Progenitor cell of endocrine pancreas (in vitro differentiated cells): ENCODE measurements at regions not wholly inside any gene's neighbourhood (a gene's known extent, or its start where the extent isn't known, plus 50 kb on each side); places are given as distances from the start of the nearest gene placed in this dataset.

ENCODE experiments used
- DNase-seq: peaks from one replicate; pipeline ENCODE4 v3.0.0; 2021; ENCODE audit warnings: low spot score; ENCODE audit not compliant: unreplicated experiment
- H3K27ac Mint-ChIP-seq: 2 replicates; pipeline ENCODE4 v1.8.0; 2021; ENCODE audit warnings: mild to moderate bottlenecking, moderate library complexity, mixed read lengths
- H3K27me3 Mint-ChIP-seq: 2 replicates; pipeline ENCODE4 v1.8.0; 2021; ENCODE audit warnings: mixed read lengths
- H3K36me3 Mint-ChIP-seq: 2 replicates; pipeline ENCODE4 v1.8.0; 2022; ENCODE audit warnings: mixed read lengths; ENCODE audit not compliant: insufficient read depth
- H3K4me1 Mint-ChIP-seq: 2 replicates; pipeline ENCODE4 v1.8.0; 2021; ENCODE audit warnings: low read depth, mixed read lengths
- H3K4me3 Mint-ChIP-seq: 2 replicates; pipeline ENCODE4 v1.8.0; 2021; ENCODE audit warnings: low read depth, mild to moderate bottlenecking, moderate library complexity, mixed read lengths
- H3K9me3 Mint-ChIP-seq: 2 replicates; pipeline ENCODE4 v1.8.0; 2021; ENCODE audit warnings: low read depth, mixed read lengths
- TF ChIP-seq, protein P1 (sequence below): fragments of 200-600 bp; sonication (generic); IDR thresholded peaks from one replicate; pipeline ENCODE4 v1.5.0; 2021; ENCODE audit warnings: antibody characterized with exemption, mild to moderate bottlenecking; ENCODE audit not compliant: unreplicated experiment

DNA sequence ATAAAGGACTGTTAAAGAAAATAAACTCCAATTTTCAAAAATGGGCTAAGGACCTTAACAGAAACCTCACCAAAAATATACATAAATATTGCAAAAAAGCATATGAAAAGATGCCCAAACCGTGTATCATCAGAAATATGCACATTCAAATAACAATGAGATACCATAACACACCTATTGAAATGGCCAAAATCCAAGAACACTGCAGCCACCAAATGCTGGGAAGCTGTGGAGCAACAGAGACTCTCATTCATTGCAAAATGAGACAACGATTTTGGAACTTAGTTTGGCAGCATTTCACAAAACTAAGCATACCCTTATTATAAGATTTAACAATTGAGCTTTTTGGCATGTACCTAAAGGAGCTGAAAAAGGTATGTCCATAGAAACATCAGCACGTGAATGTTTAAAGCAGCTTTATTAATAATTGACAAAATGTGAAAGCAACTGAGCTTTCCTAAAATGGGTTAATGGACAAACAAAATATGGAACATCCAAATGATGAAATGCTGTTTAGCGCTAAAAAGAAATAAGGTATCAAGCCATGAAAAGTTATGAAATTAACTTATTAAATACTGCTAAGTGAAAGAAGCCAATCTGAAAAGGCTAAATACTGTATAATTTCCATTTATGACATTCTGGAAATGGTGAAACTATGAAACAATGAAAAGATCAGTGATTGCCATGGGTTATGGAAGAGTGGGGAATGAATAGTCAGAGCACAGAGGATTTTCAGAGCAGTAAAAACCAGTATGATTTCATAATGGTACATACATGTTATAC is 592.6 kb upstream of the ADGRB3 start:
- TF ChIP-seq, protein P1, sequence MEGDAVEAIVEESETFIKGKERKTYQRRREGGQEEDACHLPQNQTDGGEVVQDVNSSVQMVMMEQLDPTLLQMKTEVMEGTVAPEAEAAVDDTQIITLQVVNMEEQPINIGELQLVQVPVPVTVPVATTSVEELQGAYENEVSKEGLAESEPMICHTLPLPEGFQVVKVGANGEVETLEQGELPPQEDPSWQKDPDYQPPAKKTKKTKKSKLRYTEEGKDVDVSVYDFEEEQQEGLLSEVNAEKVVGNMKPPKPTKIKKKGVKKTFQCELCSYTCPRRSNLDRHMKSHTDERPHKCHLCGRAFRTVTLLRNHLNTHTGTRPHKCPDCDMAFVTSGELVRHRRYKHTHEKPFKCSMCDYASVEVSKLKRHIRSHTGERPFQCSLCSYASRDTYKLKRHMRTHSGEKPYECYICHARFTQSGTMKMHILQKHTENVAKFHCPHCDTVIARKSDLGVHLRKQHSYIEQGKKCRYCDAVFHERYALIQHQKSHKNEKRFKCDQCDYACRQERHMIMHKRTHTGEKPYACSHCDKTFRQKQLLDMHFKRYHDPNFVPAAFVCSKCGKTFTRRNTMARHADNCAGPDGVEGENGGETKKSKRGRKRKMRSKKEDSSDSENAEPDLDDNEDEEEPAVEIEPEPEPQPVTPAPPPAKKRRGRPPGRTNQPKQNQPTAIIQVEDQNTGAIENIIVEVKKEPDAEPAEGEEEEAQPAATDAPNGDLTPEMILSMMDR, result no peak
- Mint-ChIP-seq H3K4me3 (no peak overlapping the region), H3K36me3 (no peaks in the 10 kb centered on the region), H3K27me3 (no peaks in the 10 kb centered on the region), H3K9me3 (peaks cover 5% of the 10 kb centered on the region), H3K4me1 (peaks cover 6% of the 10 kb centered on the region), H3K27ac (no peak overlapping the region)
- DNase-seq, result no peak

DNA sequence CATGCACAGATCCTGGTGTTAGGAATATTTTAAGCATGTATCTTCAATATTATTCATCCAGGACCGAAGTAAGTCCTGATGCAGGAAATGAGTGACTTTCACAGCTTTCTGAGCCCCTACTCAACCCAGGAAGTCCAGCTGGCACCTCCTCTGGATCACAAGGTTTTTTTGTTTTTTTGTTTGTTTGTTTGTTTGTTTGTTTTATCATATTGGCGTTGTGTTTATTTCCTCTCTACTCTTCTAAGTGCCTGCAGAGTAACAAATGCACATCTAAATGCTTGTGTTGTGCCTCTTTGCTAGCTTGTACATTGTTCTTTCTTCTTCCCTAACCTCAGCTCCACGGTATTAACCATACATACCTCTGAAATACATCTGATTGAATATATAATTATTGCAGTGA is 594.3 kb upstream of the ADGRB3 start:
- H3K27ac Mint-ChIP-seq, result no peak overlapping the region
- peak overlapping the region; percentile 39 for H3K4me3 Mint-ChIP-seq
- TF ChIP-seq, protein P1, result no peak
- H3K4me1 Mint-ChIP-seq, result peaks cover 6% of the 10 kb centered on the region
- no peaks in the 10 kb centered on the region for H3K27me3 Mint-ChIP-seq
- no peaks in the 10 kb centered on the region for H3K36me3 Mint-ChIP-seq
- no peaks in the 10 kb centered on the region for H3K9me3 Mint-ChIP-seq
- no peak for DNase-seq

DNA sequence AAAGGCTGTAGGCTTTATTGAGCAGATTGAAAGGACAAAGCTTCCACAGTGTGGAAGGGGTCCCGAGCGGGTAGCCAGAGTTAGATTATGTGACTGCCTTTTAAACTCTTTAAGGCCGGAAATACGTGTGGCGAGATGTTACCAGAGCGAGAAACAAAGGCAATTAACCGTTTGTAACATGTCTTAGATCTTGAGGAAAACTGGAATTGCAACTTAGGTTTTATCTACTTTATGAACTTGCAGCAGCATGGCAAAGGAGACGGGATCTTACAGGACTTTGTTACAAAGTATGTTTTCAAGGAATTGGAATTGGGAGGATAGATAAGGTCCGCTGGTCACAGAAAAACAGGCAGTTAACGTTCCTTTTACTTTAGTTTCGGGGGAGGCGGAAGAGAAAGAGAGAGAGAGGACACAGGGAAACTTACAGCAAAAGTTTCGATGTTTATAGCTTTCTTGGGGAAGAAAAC is 594.7 kb upstream of the ADGRB3 start:
- Mint-ChIP-seq H3K27ac (peak overlapping the region; percentile 46), H3K36me3 (no peaks in the 10 kb centered on the region), H3K4me3 (peak overlapping the region; percentile 39), H3K27me3 (no peaks in the 10 kb centered on the region), H3K4me1 (peaks cover 6% of the 10 kb centered on the region), H3K9me3 (no peaks in the 10 kb centered on the region)
- no peak for DNase-seq
- TF ChIP-seq, protein P1, result no peak

DNA sequence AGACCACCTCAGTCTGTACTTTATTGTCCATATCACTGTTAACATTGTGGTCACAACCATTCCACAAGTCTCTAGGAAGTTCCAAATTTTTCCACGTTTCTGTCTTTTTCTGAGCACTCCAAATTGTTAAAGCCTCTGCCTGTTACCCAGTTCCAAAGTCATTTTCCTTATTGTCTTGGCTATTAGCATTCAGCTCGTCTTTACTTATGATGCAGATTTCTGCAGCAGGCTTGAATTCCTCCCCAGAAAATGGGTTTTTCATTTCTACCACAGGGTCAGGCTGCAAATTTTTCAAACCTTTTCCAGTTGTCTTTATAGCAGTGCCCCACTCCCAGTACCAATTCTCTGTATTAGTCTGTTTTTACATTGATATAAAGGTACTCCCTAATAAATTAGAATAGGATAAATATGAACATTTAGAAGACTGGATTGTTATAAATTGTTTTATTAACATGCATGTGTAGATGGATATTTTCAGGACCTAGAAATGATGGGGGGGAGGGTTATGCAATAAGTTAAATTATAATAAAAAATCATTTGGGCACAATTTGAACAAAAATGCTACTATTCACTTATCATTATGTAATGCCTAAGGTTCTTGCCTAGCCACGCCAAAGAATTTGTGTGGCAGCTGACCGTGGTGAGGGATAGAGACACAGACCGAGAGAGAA is 595.3 kb upstream of the ADGRB3 start:
- peak overlapping the region; percentile 46 for H3K27ac Mint-ChIP-seq
- no peaks in the 10 kb centered on the region for H3K36me3 Mint-ChIP-seq
- no peak overlapping the region for H3K4me3 Mint-ChIP-seq
- H3K27me3 Mint-ChIP-seq, result no peaks in the 10 kb centered on the region
- TF ChIP-seq, protein P1, result no peak
- no peak for DNase-seq
- no peaks in the 10 kb centered on the region for H3K9me3 Mint-ChIP-seq
- H3K4me1 Mint-ChIP-seq, result peaks cover 6% of the 10 kb centered on the region

DNA sequence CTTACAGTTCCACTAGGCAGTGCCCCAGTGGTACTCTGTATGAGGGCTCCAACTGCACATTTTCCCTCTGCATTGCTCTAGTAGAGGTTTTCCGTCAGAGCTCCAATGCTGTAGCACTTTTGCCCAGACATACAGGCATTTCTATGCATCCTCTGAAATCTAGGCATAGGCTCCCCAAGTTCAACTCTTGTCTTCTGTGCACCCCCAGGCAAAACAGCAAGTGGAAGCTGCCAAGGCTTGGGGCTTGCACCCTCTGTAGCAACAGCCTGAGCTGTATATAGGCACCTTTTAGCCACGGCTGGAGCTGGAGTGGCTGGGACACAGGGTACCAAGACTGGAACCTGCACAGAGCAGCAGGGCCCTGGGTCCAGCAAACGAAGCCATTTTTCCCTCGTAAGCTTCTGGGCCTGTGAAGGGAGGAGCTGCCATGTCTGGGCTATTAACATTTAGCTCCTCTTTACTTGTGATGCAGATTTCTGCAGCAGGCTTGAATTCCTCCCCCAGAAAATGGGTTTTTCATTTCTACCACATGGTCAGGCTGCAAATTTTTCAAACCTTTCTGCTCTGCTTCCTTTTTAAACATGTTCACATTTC is 596.2 kb upstream of the ADGRB3 start:
- no peak overlapping the region for H3K4me3 Mint-ChIP-seq
- H3K36me3 Mint-ChIP-seq, result no peaks in the 10 kb centered on the region
- peaks cover 6% of the 10 kb centered on the region for H3K4me1 Mint-ChIP-seq
- DNase-seq, result no peak
- TF ChIP-seq, protein P1, result no peak
- H3K27me3 Mint-ChIP-seq, result no peaks in the 10 kb centered on the region
- H3K9me3 Mint-ChIP-seq, result no peaks in the 10 kb centered on the region
- no peak overlapping the region for H3K27ac Mint-ChIP-seq
